Psoas muscle (tissue), 7 donors: ENCODE measurements at regions not wholly inside any gene's neighbourhood (a gene's known extent, or its start where the extent isn't known, plus 50 kb on each side); places are given as distances from the start of the nearest gene placed in this dataset.

Source experiments
- ATAC-seq, 4 donors: fragments of 200-7000 bp; cut with Tn5 transposase; one replicate each; pipeline ENCODE4 v1.9.1; 2020; ENCODE audit warnings: moderate library complexity in 3 of 4, mild to moderate bottlenecking in 2 of 4
- DNase-seq, 2 donors: peaks; one replicate each; pipeline ENCODE4 v3.0.0-alpha.2; 2020
- H3K27ac ChIP-seq: fragments of 200-600 bp; one replicate; pipeline ENCODE4 v1.8.0; 2022
- H3K27me3 ChIP-seq, 3 donors: fragments of 200-600 bp in 1 of 3; one replicate each; pipeline versions ENCODE4 v1.6.1 to v1.8.0; 2013 to 2022; ENCODE audit warnings: low read length in 2 of 3, mild to moderate bottlenecking in 2 of 3, moderate library complexity in 1 of 3; ENCODE audit not compliant: insufficient read depth in 3 of 3
- H3K36me3 ChIP-seq, 2 donors: fragments of 200-600 bp in 1 of 2; one replicate each; pipeline versions ENCODE4 v1.6.1 to v1.8.0; 2013 to 2022; ENCODE audit warnings: low read depth in 1 of 2, mild to moderate bottlenecking in 1 of 2, moderate library complexity in 1 of 2; ENCODE audit not compliant: insufficient read depth in 1 of 2
- H3K4me1 ChIP-seq: fragments of 200-600 bp; one replicate; pipeline ENCODE4 v1.8.0; 2022
- H3K4me3 ChIP-seq: fragments of 200-600 bp; one replicate; pipeline ENCODE4 v1.8.0; 2022; ENCODE audit warnings: mild to moderate bottlenecking
- H3K9me3 ChIP-seq: fragments of 200-600 bp; one replicate; pipeline ENCODE4 v1.8.0; 2022
- CTCF ChIP-seq: fragments of 200-600 bp; IDR thresholded peaks from one replicate; pipeline ENCODE4 v1.8.0; 2022; ENCODE audit warnings: antibody characterized with exemption
- WGBS, 3 donors: extraction: QIAGEN DNeasy Blood & Tissue Kit; methylation state at CpG; one replicate each; pipeline versions ENCODE4 v1.1.6 to v1.1.7; 2013; 5-methylcytosine and 5-hydroxymethylcytosine counted together
- intact Hi-C, 2 donors: fragments of 100-400 bp; cut with DNase I; formaldehyde crosslinking; loops; one replicate each; pipeline versions ENCODE4 v1.11.0 to v1.14.2; 2022
- donor health status: healthy with polysubstance abuse.
- donor health status: DM: no; HTN: no; CAD: no; lungs with moderate emphysema.
- donor health status: Bipolar disorder and iron deficiency.
- donor health status: healthy.
- donor health status: DM: yes; HTN: yes; CAD: no.
- donor health status: DM: no; HTN: no; CAD: no.
- donor health status: DM: yes; HTN: yes; CAD: no.

DNA sequence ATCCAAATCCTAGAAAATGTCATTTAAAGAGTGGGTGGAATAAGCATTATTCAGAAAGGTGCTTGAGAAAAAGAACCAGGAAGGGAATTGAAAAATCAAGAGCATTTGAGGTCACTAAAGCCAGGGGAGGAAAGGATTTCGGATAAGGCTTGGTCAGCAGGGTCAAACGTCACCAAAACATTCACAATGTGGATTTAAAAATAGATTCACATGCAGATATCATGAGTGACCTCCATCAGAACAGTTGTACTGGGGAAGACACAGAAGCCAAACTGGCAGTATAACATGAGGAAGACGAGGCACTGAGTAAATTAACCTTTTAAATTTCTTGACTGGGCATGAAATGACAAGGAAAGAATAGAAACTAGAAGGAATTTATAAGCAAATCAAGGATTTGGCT lies 175.1 kb upstream of the CCDC196 start:
- no peak for ATAC-seq
- DNase-seq, result no peak
- TF ChIP-seq CTCF, result no peak
- H3K4me3 ChIP-seq, result no peak overlapping the region
- H3K4me1 ChIP-seq, result no peaks in the 10 kb centered on the region
- no peaks in the 10 kb centered on the region for H3K27me3 ChIP-seq
- no peaks in the 10 kb centered on the region for H3K36me3 ChIP-seq
- H3K27ac ChIP-seq, result no peak overlapping the region
- WGBS, 3 donors, result 28 to 37% (median 34%) methylated on average over 3 of the region's 3 CpGs
- H3K9me3 ChIP-seq, result no peaks in the 10 kb centered on the region
- intact Hi-C loops, result no loop called here

- H3K27ac ChIP-seq, result no peak overlapping the region
- no peaks in the 10 kb centered on the region for H3K9me3 ChIP-seq
- H3K27me3 ChIP-seq, result no peaks in the 10 kb centered on the region
- no peak overlapping the region for H3K4me3 ChIP-seq
- WGBS, 3 donors, result 63 to 65% (median 64%) methylated on average over 5 of the region's 5 CpGs
- no peak for TF ChIP-seq CTCF
- no peaks in the 10 kb centered on the region for H3K36me3 ChIP-seq
- ATAC-seq (no peak), DNase-seq (no peak)
- intact Hi-C loops, result no loop called here
- no peaks in the 10 kb centered on the region for H3K4me1 ChIP-seq
These were observed 174.2 kb upstream of the CCDC196 start for GRCh38 chr14:66311990-66312389.

GRCh38 chr14:66312451-66312850 lies 173.7 kb upstream of the CCDC196 start:
- Histone ChIP-seq H3K9me3 (peaks cover 2% of the 10 kb centered on the region), H3K27me3 (no peaks in the 10 kb centered on the region), H3K4me1 (no peaks in the 10 kb centered on the region), H3K4me3 (no peak overlapping the region), H3K27ac (no peak overlapping the region), H3K36me3 (no peaks in the 10 kb centered on the region)
- no peak for ATAC-seq
- intact Hi-C loops, result no loop called here
- TF ChIP-seq CTCF, result no peak
- 66 to 83% (median 68%) methylated on average over 3 of the region's 3 CpGs for WGBS, 3 donors
- DNase-seq, result no peak

- H3K4me3 ChIP-seq, result no peak overlapping the region
- no peak overlapping the region for H3K27ac ChIP-seq
- DNase-seq (no peak), ATAC-seq (no peak)
- no peaks in the 10 kb centered on the region for H3K27me3 ChIP-seq
- WGBS, 3 donors, result 37 to 65% (median 53%) methylated on average over 1 of the region's 1 CpG
- H3K9me3 ChIP-seq, result peaks cover 15% of the 10 kb centered on the region
- TF ChIP-seq CTCF, result no peak
- intact Hi-C loops, result no loop called here
- H3K4me1 ChIP-seq, result no peaks in the 10 kb centered on the region
- H3K36me3 ChIP-seq, result no peaks in the 10 kb centered on the region
These were observed 171.1 kb upstream of the CCDC196 start for GRCh38 chr14:66315098-66315497.

- Histone ChIP-seq H3K27ac (no peak overlapping the region), H3K9me3 (peaks cover 15% of the 10 kb centered on the region), H3K36me3 (no peaks in the 10 kb centered on the region), H3K4me3 (no peak overlapping the region), H3K4me1 (no peaks in the 10 kb centered on the region), H3K27me3 (no peaks in the 10 kb centered on the region)
- WGBS, 3 donors, result 18 to 48% (median 39%) methylated on average over 1 of the region's 1 CpG
- no peak for ATAC-seq
- no peak for DNase-seq
- intact Hi-C loops, result no loop called here
- TF ChIP-seq CTCF, result no peak
These were observed 170.6 kb upstream of the CCDC196 start for GRCh38 chr14:66315548-66315947.
